Gastrocnemius medialis (tissue), 4 donors: ENCODE measurements at regions not wholly inside any gene's neighbourhood (a gene's known extent, or its start where the extent isn't known, plus 50 kb on each side); places are given as distances from the start of the nearest gene placed in this dataset.

Source experiments
- CTCF ChIP-seq, 5 experiments: fragments of 450-650 bp in 3 of 5; fragments of 200-600 bp in 2 of 5; sonication (generic) in 2 of 5; IDR thresholded peaks in 4 of 5; conservative IDR thresholded peaks in 1 of 5; 1 replicate in 4 of 5; 2 replicates in 1 of 5; pipeline ENCODE4 v1.5.1; 2016 to 2019; ENCODE audit warnings: antibody characterized with exemption in 5 of 5, mild to moderate bottlenecking in 3 of 5, moderate library complexity in 3 of 5
- POLR2A ChIP-seq, 2 donors: fragments of 450-650 bp; IDR thresholded peaks; one replicate each; pipeline ENCODE4 v1.6.1; 2017; ENCODE audit warnings: antibody characterized with exemption in 2 of 2, mild to moderate bottlenecking in 2 of 2, moderate library complexity in 2 of 2

GRCh38 chr1:55481634-55482033, 266.5 kb upstream of the USP24 start:
- TF ChIP-seq CTCF (IDR thresholded peaks at IDR 0.05 in 4 of 5, conservative IDR thresholded peaks at IDR 0.05 in 1 of 5) (no peak), POLR2A (IDR thresholded peaks at IDR 0.05) (no peak)
